Chondrocyte (in vitro differentiated cells): ENCODE measurements at regions not wholly inside any gene's neighbourhood (a gene's known extent, or its start where the extent isn't known, plus 50 kb on each side); places are given as distances from the start of the nearest gene placed in this dataset.

Experiments
- DNase-seq: peaks from one replicate; pipeline ENCODE4 v3.0.0; 2021; ENCODE audit warnings: mixed read lengths, low spot score
- H3K27ac Mint-ChIP-seq: one replicate; pipeline ENCODE4 v1.8.0; 2021; ENCODE audit warnings: mild to moderate bottlenecking, moderate library complexity, mixed read lengths; ENCODE audit not compliant: unreplicated experiment
- H3K27me3 Mint-ChIP-seq: 2 replicates; pipeline ENCODE4 v1.8.0; 2021; ENCODE audit warnings: low read depth, mixed read lengths
- H3K36me3 Mint-ChIP-seq: 2 replicates; pipeline ENCODE4 v1.8.0; 2021; ENCODE audit warnings: low read depth, mixed read lengths
- H3K4me1 Mint-ChIP-seq: 2 replicates; pipeline ENCODE4 v1.8.0; 2021; ENCODE audit warnings: low read depth, mild to moderate bottlenecking, mixed read lengths
- H3K4me3 Mint-ChIP-seq: one replicate; pipeline ENCODE4 v1.8.0; 2021; ENCODE audit warnings: mild to moderate bottlenecking, moderate library complexity, mixed read lengths; ENCODE audit not compliant: unreplicated experiment
- H3K9me3 Mint-ChIP-seq: 2 replicates; pipeline ENCODE4 v1.8.0; 2021; ENCODE audit warnings: low read depth, mixed read lengths
- CTCF ChIP-seq: fragments of 200-600 bp; sonication (generic); IDR thresholded peaks from 2 replicates; pipeline ENCODE4 v1.5.0; 2021; ENCODE audit warnings: antibody characterized with exemption, mild to moderate bottlenecking, moderate library complexity

DNA sequence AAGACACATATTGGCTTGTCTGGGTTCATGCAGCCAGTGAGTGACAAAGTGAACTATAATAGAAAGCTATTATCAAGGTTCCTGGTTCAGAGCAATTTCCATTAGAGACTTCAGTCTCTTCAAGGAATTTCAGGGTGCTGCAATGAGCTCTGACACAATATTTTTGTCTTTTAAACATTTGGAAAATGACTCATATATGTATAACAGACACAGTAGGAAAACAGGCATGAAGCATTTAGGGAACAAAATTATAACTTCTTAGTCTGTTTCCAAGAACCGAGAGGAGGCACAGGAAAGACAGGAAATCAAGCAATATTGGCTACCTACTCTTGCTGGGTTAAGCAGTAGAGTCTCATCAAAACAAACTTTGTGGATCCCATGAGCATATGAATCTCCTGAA, 170.4 kb downstream of the PTPRC start:
- Mint-ChIP-seq H3K4me3 (no peak overlapping the region), H3K4me1 (peaks cover 29% of the 10 kb centered on the region), H3K27me3 (no peaks in the 10 kb centered on the region), H3K36me3 (peaks cover 15% of the 10 kb centered on the region), H3K27ac (no peak overlapping the region), H3K9me3 (peaks cover 21% of the 10 kb centered on the region)
- no peak for TF ChIP-seq CTCF
- DNase-seq = no peak

- Mint-ChIP-seq H3K4me3 (no peak overlapping the region), H3K9me3 (peaks cover 38% of the 10 kb centered on the region), H3K36me3 (peaks cover 19% of the 10 kb centered on the region), H3K4me1 (peaks cover 29% of the 10 kb centered on the region), H3K27ac (no peak overlapping the region), H3K27me3 (no peaks in the 10 kb centered on the region)
- DNase-seq = no peak
- TF ChIP-seq CTCF = no peak
Measured at GRCh38 chr1:198811449-198811848, 172.6 kb downstream of the PTPRC start.

GRCh38 chr1:198823626-198824025, 184.8 kb downstream of the PTPRC start:
- Mint-ChIP-seq H3K4me1 (peaks cover 16% of the 10 kb centered on the region), H3K4me3 (no peak overlapping the region), H3K27me3 (no peaks in the 10 kb centered on the region), H3K9me3 (no peaks in the 10 kb centered on the region), H3K36me3 (no peaks in the 10 kb centered on the region), H3K27ac (no peak overlapping the region)
- no peak for DNase-seq
- no peak for TF ChIP-seq CTCF

GRCh38 chr1:198825254-198825653, 186.4 kb downstream of the PTPRC start:
- no peak for TF ChIP-seq CTCF
- Mint-ChIP-seq H3K36me3 (no peaks in the 10 kb centered on the region), H3K9me3 (no peaks in the 10 kb centered on the region), H3K27ac (no peak overlapping the region), H3K4me1 (peaks cover 21% of the 10 kb centered on the region), H3K27me3 (no peaks in the 10 kb centered on the region), H3K4me3 (no peak overlapping the region)
- DNase-seq = no peak

DNA sequence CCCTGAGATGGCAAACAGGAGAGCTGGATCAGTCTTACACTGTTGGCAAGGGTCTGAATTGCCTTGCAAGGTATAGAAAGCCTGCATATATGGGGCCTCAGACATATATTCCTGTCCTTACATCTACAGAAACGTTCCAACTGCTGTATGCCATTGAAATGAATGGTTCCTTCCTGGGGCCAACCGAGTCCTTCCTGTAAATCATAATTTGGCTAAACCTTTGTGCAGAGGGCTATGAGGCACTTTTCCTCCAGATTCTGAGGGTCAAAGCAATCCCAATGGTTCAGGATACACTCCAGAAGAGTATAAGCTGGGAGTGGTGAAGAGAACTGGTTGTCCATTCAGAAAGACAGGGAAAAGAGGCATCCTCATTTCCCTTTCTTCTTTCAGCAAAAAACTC, 190.5 kb downstream of the PTPRC start:
- H3K27ac Mint-ChIP-seq = peak overlapping the region; percentile 57
- no peak overlapping the region for H3K4me3 Mint-ChIP-seq
- peaks cover 1% of the 10 kb centered on the region for H3K36me3 Mint-ChIP-seq
- H3K9me3 Mint-ChIP-seq = no peaks in the 10 kb centered on the region
- H3K4me1 Mint-ChIP-seq = peaks cover 18% of the 10 kb centered on the region
- no peaks in the 10 kb centered on the region for H3K27me3 Mint-ChIP-seq
- DNase-seq = no peak
- TF ChIP-seq CTCF = no peak
